Limb (tissue), 2 donors: ENCODE measurements at regions not wholly inside any gene's neighbourhood (a gene's known extent, or its start where the extent isn't known, plus 50 kb on each side); places are given as distances from the start of the nearest gene placed in this dataset.
A peak's percentile ranks its signal among the peaks of the same experiment; 100 is the strongest.

ENCODE experiments used
- DNase-seq, 2 donors: peaks; one replicate each; pipeline ENCODE4 v3.0.0-alpha.2; 2016; ENCODE audit errors: extremely low spot score in 2 of 2

DNA sequence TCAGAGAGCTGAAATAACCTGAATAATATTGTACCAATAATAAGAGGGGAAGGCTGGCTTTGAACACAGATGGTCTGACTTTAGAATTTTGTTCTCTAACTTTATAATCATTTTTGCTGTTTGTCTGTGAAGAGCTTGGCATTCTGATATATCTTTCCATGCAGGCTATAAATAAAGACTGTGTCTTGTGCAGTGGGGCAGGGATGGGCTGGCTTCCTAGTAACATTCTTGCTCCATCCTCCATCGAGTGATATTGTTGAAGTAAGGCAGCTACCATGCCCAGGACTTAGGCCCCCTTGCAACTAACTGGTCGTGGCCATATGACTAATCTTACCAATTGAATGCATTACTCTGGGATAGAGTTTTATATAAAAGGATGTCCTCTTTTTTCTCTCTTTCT, 234.7 kb upstream of the IRX3 start:
- DNase-seq: no peak

DNA sequence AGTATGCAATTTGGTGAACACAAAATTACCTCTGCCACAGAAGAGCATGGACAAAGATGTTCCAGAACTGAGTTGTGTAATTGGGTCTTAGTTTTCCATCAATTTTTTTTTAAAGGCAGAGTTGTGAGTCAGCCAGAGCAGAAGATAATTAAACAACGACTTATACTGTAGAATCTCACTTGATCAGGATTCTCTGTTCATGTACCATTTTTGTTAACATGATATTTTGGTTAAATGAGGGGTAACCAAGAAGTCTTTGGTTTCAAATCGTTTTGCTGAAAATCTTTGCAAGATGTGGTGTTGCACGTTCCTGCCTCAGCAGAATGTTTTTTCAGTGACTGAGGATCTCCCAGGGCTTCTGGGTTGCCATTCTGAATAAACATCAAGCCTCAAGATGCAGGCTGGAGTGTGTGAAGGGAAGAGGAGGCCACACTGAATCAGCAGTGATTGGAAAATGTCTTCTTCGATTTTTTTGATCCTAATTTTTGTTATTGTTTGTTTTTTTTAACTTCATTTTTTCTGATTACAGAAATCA, 232.6 kb upstream of the IRX3 start:
- no peak for DNase-seq

DNA sequence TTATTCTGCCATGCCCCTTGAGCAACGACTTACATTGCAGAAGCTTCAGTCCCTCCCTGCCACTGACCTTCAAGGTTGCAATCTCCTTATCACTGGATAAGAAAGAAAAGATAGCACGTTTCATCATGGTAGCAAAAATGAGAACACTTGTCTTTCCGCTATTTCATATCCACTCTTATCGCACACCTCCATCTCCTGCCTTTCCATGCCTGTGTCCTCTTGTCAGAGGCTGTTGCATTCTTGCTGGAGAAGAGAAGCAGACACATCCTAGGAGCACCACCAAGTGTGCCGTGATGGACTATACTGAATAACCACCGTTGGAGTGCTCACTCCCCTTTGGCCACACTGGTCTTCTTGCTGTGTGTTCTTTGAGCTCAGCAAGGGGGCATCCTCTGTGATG, 230.6 kb upstream of the IRX3 start:
- no peak for DNase-seq

DNA sequence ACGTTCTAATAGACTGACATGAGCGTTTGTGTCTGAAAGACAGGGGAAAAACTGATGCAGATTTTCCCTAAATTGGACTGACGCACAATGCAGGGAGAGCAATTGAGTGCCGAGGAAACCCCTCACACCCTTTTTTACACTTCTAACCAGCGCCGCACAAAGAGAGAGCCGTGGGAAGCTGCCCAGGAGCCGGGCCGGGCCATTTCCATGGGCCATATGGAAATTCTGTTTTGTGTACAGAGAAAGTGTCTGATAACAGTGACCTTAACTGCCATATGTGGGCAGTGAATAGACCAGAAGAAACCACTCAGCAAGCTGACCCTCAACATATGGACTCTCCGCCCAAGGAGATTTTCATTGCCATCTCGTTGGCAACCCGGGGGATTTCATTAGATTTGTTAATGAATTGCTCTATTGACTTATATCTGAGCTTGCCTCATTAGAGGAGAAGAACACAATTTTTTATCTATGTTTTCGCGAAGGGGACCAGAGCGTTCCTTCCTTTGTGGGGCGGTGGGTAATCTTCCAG, 225.9 kb upstream of the IRX3 start:
- no peak for DNase-seq

DNA sequence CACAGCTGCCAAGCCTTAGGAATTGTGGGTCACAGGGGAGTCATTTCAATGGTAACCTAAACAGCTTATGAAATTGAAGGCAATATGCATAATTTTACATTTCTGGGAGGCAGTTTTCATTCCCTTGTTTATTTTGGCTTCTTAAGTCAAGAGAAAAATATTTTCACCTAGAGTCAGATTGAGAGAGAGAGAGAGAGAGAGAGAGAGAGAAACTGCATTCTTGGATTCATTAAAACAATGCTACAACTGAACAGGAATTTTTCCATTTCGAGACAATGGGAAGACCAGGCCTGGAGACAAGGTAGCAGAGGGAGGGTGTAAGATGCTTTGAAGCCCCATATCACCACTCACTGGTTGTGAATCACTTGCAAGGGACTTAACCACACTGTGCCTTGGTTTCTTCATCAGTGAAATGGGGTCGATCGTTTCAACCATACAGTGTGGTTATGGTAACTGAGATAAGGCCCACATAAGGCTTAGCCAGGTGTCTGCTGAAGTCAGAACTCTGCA, 224.7 kb upstream of the IRX3 start:
- DNase-seq: peak in 1 of 2 donors; percentile 32

DNA sequence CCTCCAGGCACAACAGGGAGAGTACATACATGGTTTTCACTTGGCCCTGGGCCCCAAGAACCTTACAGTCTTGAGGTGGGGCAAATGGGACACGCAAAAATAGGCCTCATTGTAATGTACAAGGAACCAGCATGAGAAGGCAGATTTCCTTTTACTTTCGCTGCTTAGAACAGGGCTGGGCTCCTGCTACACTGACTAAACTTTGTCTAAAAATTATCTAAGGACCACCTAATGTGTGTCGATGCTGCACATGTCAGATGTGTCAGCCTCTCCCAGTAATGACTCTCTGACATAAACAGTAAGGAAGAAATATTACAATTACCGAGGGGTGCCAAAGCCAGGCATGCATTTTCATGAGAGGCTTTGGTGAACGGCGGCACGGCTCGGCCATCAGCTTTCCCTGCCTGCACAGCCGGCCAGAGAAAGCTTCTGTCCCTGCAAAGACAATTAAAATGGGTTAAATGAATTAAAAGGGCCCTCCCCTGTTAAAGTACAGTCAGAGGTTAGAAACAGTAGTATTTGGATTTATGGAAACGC, 224.2 kb upstream of the IRX3 start:
- peak in 1 of 2 donors; percentile 48 for DNase-seq

DNA sequence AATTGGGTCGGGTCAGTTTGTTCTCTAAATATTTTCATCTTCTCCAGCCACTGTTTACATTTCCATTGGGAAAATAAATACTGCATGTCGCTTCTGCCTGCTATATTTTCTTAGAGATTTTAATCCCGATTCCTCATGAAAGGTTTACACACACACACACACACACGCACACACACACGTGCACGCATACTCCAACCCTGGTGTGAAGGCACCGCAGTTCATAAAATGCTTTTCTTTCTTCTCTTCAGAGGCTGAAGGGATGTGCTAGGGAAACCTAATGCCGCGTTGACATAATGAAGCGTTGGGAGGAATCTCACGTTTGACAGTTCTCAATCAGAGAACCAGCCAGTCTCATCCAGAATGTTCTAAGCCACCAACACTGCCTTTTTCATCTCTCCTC, 222.9 kb upstream of the IRX3 start:
- DNase-seq: no peak

DNA sequence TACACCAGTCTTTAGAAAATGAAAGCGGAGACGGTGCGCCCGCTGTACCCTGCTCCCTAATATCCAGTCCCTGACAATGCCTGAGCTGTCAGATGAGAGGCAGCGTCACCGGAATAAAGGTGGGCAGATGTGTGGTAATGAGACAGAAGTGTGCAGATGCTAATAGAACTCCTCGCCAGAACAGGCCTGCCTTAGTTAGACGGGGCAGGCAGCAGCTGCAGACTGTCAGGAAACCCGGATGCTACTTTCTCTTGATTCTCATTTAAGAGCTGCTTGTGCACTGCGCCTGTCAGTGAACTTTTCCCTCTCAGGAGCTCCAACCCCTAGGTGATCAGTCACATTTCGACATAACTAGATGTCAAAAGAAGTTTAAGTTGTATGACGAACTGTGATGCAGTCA, 221.8 kb upstream of the IRX3 start:
- no peak for DNase-seq

DNA sequence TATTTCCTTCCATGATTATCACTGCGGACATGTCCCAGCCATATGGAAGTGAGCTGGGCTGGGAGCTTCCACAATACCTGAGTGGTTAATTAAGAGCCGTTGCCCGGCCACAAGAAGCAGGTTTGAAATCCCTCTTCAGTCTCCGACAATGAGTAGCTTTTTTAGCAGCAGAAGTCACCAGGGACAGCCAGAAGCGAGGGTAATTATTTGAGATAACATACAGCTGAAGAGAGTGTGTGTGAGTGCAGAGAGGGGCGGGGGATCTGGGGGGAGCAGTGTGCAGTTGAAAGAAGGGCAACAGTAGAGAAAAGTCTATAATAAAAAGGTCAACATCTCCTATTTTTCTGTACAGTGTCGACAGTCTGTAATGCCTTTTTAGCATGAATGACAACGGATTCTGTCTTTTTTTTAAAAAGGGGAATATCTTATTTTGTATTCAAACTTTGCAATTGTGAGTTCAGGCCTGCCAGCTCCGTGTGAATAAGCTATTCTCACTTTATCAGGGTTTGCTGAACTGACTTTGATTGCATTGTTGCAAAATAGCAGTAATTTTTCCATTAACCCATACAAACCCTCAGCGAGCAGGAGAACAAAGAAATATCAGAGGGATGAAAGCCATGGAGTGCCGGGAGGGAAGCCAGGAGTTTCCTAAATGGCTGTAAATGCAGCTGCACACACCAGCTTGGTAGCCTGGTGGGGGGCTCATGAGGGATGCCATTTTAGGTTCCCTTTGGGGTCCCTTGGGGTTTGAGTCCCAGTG, 220.3 kb upstream of the IRX3 start:
- no peak for DNase-seq

DNA sequence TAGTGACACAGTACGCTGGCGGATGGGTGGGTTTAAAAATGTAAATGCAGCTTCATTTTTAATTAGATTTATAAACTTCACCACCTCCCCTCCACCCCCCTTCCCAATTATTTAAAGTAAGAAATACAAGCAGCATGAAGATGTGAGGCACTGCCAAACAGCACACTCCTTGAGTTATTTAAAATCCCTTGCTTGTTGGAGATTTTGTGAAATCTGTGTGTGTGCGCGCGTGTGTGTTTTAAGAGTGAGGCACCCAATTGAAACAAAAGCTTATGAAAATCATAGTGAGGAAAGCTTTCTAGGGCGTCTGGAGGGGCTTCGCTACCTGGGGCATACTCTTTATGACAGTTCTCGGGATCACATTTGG, 219.6 kb upstream of the IRX3 start:
- DNase-seq: no peak

DNA sequence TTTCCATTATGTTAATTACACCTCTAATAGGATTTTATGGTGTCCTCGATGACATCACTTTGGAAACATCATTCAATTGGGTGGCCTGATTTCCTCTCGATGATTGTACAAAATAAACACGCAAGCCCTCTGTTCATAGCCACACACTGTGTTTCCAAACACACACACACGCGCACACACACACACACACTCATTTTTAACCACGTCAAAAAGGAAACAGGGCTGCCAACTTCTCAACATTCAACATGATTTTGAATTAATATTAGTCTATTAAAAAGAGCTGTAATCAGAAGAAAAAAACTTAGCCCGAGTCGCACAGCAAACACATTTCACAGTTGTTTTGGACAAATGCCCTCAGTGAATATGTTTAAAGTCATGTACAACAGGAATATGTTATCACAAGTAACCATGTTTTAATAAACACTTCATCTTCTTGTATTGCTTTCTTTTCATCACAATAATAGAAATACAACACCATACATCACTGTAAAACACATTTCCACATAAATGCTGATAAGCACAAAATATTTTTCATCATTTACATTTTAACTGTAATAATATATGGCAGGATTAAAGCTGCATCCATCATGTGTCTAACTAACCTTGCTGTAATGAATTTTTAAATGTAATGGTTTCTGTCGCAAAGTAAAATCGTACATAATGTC, 219.1 kb upstream of the IRX3 start:
- no peak for DNase-seq

DNA sequence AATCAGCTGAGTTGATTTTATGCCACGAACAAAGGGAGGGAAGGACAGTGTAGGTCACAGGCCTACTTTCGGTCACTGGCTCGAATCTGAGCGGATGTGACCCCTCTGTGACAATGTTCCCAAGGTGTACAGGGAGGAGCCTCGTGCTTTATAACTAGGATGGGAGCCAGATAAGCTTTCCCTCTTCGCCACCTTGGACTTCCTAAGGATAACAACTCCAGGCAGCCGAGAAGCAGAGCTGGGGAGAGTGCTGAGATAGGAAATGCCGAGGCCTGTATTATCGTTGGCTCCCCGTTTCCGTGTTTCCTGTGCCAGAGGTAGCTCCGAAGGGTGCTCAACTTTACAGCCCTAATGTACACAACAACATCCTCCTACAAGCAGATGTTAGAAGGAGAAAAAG, 217.8 kb upstream of the IRX3 start:
- DNase-seq: peak in 1 of 2 donors; percentile 30

DNA sequence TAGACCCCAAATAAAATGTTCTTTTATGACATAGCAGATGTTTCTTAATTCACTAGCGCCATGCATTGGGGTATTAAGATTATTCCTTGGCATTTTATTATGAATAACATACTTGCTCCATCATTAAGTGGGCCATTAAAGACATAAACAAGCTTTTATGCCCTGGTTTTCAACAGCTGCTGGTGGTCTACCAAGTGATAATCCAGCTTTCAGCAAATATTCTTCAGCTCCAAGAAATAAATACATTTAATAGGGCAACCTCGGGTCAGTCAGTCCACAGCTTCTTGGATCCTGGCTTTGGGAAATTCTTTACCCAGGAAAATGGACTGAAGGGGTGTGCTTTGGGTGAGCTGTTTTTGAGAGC, 217.3 kb upstream of the IRX3 start:
- DNase-seq: peak in 1 of 2 donors; percentile 16

DNA sequence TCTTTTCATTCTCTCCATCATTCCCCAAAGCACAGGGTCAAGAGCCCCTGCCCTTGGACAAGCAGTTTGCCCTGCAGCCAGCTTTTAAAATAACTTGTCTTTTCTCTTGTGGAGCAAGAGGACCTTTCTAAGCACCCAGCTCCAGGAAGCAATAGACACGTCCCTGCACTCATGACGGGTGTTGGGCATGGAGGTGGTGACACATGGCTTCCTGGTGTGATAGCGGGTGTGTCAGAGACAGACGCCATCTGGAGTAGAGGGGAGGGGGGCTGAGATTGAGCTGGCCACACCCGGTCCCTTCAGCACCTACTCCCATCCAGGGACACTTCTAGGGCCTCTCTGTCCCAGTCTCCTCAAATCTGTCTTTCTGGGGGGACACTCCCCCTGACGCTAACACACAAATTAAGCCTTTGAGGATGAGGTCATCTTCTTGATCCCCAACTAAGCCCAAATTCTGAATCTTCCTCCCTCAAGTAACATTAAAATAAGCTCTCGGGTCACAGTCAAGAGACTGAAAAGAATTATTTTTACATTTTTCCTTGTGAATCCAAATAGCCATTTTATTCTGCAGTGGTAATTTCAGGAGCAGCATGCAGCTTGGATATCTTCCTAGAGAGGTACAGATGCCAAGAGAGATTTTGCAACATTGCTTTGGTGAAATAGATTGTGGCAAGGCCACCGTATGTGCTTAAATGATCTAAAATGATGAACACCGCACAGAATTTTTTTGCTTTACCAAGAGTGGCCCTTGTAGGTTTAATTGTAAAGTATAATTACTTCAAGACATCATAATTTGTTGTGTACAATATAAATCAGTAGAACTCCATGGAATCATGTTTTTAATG, 216.6 kb upstream of the IRX3 start:
- DNase-seq: peak in 1 of 2 donors; percentile 14

DNA sequence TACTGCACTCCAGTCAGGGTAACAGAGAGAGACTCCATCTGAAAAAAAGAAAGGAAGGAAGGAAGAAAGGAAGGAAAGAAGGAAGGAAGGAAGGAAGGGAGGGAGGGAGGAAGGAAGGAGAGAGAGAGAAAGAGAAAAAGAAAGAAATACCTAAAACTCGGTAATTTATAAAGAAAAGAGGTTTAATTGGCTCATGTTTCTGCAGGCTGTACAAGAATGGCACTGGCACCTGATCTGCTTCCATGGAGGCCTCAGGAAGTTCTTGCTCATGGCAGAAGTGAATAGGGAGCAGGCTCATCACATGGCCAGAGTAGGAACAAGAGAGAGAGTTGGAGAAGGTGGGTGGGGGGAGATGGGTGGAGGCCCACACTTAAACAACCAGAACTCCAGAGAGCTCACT, 215.2 kb upstream of the IRX3 start:
- DNase-seq: no peak

DNA sequence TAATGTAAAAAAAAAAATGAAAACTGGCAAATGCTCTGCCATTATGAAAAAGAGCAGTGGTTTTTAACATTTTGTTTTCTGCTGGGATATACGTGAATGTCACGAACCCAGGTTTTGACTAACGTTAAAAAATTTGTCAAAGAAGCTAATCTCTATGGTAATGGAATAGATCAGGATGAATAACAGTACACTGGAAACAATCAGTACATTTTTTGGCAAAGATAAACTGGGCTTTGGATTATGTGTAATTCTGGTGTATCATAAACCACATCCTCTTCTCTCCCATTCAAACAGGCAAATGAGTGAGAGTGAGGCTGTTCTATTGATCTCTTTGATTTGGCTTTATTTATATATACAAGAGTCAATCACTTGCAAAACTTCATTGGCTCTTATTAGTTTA, 207.0 kb upstream of the IRX3 start:
- DNase-seq: no peak

DNA sequence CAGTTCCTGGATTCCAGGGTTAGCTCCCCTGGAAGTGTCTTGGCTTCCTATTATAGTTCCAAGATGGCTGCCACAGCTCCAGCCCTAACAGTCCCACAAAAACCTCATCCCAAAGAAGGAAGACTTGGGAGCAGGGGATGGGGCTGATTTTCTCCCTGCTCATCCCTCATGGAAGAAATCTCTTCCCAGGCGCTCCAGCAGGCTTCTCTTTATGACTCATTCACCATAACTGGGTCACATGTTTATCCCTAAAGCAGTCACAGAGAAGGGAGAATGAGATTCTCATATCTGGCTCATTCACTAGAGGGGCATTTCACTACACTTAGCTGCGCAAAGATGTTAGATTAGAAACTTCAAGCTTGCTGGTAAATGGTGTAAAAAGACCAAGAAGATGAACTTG, 206.5 kb upstream of the IRX3 start:
- DNase-seq: no peak

DNA sequence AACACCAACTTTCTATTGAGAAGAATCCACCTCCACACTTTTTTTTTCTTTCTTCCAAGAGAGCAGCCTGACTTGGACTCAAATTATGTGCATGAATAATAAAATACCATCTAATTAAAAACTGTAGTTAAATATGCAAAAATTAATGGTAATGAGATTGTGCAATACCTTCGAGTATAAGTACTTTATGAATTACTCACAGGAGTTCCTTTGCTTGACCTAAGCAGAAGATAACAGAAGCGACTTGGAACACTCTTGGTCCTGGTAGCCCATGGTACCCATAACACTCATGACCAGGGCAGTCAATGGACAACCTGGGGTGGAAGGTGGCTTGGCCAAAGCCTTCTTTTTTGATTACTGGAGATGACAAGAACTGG, 203.5 kb upstream of the IRX3 start:
- DNase-seq: no peak

DNA sequence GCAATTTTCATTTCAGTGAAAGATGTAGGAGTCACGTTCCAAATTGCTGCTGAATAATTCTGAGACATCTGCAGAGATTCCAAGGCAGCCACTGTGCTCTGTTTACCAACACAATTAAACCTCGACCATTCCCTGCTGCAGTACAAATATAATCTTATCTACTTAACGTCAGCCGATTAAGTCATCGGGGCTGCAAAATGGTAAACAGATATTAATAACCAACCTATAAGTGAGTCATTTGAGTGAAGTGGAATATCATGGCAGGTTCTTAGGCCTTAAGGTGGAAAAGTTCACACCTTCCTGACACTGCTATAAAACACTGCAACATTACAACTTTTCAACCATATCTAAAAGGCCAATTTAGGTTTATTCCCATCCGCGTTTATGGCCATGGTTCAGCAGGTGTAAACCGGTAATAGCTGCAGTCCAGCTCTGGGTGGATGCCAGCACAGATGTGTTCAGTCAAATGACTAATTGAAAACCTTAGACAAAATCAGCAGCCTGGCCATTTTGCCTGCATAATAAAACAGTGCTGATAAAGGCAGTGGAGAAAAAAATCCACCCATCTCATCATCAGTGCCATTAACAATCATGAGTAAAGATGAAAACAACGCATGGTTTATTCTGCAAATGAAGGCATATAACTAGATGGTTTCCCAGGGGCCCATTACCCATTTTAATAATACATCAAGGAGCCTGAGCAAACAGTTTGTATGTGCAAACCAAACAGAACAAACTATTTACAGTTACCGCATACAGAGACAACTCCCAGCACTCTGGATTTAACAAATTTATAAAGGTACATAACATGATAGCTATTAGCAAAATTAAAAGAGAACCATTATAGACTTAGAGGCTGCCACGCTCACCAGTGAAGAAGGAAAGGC, 202.9 kb upstream of the IRX3 start:
- no peak for DNase-seq

DNA sequence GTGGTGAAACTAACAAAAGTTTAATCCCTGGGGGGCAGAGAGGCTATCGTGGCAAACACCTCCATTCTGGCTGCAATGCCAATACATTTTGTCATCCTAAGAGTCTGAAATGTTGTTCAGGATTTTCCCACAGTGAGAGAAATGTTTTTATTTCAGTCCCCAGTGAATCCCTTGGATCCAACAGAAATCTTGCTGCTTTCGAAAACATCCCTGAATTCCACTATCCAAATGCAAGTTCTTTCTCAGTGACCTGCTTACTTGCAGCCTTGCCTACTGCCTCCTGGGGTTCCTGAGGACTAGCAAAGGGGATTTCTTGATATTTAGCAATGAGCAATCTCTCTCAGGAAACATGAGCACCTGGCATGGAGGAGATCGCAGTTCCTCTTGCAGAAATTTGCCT, 202.1 kb upstream of the IRX3 start:
- no peak for DNase-seq

DNA sequence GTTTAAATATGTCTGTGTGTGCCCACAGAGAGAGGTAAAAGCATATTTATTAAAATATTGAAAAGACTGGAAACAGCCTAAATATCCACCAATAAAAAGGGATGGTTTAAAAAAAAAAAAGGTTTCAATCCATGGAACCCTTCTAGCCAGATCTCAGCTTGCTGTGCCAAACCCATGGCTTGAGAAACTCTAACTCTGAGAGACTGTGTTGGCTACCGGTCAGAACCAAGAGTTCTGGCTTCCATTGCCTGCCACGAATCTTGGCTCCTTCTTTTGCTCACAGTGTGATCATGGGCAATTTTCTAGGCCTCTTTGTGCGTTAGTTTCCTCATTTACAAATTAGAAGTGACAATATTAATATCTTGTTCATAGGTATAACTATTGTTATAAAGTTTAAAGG, 201.3 kb upstream of the IRX3 start:
- DNase-seq: no peak
